ENCODE measurements at regions not wholly inside any gene's neighbourhood (a gene's known extent, or its start where the extent isn't known, plus 50 kb on each side); places are given as distances from the start of the nearest gene placed in this dataset.

- no peak for TF ChIP-seq CTCF (IDR thresholded peaks at IDR 0.05)
- TF ChIP-seq POLR2A (IDR thresholded peaks at IDR 0.05): no peak
Observed at GRCh38 chr10:109250152-109250551, 673.2 kb downstream of the XPNPEP1 start.

All from uterus (tissue), 2 donors.